GM18861 (cell line): ENCODE measurements at regions not wholly inside any gene's neighbourhood (a gene's known extent, or its start where the extent isn't known, plus 50 kb on each side); places are given as distances from the start of the nearest gene placed in this dataset.
A peak's percentile ranks its signal among the peaks of the same experiment; 100 is the strongest.
"Not testable (repeated sequence)": the region's sequence is repeated elsewhere in the genome, so short reads cannot be mapped to it uniquely, and the experiment has no call there.

Experiments
- ATAC-seq: cut with Tn5 transposase; IDR thresholded peaks from one replicate; pipeline ENCODE4 v1.9.1; 2021; ENCODE audit not compliant: unreplicated experiment

DNA sequence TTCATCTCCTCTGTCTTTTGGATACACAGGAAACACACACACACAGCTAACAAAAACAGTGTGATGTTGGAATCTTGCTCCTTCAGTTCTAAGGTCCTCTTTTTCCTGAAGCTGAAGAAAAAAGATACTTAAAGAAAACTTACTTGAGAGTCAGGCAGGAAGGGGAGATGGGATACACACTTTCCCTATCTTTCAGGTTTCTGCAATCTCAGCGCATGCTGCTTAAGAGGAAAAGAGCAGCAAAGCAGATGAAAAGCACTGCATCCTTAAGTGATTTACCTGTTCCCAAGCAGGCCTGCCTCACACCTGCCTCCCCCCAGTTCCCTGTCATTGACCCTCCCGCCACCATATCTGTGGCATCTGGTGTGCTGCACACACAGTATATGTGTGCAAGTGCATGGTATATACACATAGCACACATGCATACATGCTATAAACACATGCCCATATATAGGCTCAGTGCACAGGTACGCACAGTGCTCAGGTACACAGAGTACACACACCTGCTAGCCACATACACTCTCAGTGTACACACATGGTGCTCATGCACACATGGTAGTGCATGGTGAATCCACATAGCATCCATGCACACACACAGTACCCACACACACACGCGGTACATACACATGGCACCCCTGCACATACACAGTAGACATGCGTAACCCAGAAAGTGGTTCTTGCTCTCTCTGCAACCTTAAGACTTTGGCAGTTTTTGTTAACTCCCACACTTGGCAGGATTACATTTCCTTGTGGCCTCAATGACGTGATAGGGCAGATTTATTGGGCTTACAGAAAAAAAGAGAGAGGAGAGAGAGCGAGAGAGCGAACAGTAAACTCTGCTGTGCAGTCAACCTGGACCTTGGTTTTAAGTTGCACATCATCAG is 166.9 kb downstream of the TOMM20 start:
- ATAC-seq: peak; percentile 8

DNA sequence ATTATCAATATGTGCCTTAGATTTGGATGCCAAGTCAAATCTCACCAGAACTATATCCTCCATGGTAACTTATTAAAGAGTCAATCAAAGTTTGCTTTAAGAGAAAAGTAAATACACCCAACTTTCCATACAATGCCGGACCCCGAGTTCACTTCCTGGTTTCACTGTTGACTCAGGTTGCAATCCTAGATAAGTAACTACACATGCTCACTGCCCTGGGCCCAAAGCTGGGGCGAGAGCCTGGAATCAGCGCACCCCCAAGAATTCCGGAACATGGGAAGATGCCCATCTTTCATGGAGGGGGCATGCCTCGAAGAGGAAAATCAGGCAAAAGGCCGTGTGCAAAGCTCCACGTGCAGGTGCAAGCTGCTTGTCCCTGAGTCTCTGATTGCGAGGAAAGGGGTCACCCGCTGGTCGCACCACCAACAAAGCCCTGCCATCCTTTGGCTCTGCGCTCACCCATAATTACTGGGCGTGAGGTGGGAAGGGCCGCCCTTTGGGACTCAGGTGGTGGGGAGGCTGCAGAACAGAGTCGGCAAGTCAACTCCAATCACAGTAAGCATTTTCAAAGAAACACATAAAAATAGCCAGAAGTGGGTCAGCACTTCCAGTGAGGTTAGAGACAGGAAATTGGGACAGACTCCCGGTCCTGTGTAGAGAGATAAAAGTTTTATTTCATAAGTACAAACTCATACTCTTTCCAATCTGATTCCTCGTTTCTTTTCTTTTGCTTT is 167.7 kb downstream of the TOMM20 start:
- no peak for ATAC-seq

DNA sequence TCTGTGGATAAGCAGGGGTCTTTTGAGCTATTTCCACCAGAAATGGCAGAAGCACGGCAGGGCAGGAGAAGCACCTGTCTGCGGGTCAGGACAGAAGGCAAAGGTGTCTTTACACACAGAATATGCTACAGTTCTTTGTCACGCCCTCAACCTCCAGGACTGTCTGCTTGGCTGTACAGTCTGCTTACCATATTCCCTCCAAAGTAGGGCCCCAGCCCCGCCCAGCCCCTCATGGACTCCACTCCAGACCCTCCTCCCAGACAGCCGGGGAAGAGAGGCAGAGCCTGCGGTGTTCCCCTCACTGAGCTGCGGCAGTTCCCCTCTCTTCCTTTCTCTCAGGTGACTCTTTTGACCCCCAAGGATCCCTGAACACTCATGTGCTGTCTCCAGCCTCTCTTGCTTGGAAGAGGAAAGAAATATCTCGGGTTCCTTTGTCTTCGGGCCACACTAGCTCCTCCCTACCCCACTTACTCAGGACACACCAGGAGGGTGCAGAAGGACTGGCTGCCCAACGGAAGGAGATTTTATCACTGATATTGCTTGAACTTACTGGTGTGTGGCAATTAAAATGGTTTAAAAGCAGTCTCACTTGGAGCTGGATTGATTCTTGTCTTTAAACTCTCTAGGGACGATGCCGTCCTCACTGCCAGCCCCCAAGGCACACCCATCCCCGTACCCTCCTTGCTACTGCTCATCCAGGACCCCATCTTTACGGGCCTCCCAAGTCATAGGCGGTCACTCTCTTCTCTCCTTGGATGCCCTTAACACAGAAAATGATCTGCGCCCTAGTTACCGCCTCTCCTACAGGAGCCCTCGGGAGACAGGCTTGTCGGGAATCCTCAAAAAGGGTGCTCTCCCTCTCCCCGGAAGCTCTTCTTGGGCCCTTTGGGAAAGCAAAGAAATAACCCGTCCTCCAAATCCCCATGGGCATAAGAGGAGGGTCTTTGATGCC is 169.7 kb downstream of the TOMM20 start:
- ATAC-seq: no peak

DNA sequence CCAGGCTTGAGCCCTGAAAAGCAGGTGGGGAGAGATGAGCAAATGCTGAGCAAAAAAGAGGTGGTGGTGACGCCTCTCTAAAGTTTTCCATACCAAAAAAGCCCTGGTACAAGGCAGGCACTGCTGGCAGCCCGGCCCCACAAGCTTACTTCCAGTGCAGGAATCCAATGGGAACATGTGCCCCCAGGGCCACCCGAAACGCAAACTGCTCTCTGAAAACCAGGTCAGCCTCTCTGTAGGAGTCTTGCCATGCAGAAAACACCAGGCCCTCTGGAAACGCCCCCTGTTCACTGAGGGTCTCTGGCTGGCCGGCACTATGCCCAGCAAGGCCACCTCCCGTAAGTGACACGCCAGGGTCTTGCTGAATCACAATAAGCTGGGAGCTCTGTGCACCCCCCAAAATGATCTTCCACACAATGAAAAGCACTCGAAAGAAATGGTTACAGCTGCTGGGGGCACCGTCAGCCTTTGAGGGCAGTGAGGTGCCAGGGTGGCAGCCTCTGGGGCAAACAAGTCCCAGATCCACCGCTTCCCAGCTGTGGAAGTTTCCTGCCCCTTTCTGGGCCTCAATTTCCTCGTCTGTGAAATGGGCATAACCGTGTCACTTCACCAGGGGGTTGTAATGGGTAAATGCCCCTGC is 170.5 kb downstream of the TOMM20 start:
- no peak for ATAC-seq

DNA sequence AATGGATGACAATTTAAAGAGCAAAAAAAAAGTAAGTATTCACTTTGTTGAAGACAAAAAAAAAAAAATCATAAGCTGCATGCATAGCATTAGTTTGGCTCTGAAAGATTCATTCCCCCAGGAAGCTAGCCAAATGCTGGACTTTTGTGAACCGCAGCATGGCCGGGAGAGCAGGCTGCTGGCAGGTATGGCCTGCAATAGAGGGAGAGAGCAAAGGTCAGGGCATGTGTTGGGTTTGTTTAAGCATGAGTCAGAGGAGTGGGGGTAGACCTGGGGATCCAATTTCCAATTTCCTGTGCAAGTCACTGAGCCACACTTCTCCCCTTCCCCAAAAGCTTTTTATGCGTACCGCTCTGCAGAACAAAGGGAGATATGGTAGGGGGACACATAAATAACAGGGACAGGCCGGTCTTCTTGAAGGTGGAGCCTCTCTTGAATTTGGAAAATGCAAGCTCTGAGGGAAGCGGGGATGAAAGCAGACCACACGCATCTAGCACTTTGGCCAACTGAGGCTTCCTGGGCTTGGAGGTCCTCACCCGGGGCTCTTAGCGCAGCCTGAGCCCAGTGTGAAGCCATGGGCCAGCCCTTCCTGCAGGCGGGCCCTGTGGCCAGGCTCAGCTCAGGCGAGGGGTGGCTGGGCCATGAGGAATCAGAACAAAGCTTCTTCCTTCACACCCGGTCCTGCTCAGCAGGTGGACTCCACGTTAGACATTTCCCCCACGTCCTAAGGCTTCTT is 171.1 kb downstream of the TOMM20 start:
- no peak for ATAC-seq

DNA sequence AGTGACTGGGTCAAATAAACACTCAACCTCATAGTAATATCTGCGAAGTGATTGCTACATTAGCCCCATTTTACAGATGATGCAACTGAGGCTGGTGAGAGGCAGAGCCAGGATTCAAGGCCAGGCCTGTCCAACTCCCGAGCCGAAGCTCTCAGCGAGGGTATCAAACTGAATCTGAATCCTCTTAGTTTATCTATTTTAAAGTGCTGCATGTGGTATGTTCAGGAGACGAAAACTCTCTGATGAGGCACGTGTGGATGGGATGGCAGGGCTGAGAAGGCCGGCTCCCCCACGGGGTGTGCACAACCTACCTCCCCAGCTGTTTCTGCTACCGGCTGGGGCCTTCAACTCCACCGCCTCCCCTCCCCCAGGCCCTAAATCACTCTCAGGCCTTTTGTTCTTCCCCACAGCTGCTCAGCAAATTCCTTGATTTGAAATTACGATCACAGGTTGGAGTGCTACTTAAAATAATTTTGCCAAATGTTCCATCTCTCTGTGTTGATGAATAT is 171.8 kb downstream of the TOMM20 start:
- ATAC-seq: no peak

DNA sequence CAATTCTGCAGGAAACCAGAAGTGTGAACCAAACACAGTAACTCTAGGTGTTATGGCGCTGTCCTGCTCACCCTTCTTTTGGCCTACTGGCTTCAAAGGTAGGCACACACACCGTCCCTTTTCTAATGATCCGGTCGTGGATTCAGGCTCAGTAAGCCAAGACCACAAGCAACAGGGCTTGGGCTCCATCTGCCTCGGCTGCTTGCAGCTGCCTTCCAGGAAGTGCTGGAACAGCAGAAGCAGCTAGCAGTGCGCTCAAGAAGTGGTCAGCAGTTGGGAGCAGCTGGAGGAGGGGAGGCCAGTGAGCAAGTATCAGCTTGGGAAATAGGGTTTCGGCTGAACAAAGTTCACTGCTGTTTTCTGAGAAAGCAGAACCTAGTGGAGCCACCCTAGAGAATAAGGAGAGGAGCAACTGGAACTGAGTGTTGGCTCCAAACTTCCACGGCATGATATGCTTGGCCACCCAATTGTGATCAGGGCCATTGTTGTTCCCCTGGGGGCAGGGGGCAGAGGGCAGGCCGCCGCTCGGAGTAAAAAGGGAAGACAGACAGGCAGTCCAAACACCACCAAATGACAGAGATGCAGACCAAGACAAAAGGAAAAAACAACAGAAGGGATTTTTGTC is 173.4 kb downstream of the TOMM20 start:
- ATAC-seq: no peak

DNA sequence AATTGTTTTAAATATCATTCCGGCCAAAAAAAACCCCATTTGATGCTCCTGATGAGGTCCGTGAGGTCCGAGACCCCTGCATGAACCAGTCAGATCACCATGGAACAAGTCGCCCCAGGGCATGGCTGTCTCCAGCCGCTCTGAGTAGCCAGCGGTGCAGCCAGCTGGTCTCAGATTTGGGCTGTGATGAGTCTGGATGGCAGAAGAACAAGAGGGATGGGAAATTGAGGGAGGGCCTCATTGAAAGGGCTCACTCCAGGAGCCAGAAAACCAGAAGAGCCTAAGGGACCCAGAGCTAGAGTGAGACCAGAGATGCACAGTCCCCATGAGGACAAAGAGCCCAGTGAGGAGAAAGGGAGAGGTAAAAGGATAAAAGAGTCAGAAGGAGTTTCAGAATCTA is 174.0 kb downstream of the TOMM20 start:
- ATAC-seq: no peak

DNA sequence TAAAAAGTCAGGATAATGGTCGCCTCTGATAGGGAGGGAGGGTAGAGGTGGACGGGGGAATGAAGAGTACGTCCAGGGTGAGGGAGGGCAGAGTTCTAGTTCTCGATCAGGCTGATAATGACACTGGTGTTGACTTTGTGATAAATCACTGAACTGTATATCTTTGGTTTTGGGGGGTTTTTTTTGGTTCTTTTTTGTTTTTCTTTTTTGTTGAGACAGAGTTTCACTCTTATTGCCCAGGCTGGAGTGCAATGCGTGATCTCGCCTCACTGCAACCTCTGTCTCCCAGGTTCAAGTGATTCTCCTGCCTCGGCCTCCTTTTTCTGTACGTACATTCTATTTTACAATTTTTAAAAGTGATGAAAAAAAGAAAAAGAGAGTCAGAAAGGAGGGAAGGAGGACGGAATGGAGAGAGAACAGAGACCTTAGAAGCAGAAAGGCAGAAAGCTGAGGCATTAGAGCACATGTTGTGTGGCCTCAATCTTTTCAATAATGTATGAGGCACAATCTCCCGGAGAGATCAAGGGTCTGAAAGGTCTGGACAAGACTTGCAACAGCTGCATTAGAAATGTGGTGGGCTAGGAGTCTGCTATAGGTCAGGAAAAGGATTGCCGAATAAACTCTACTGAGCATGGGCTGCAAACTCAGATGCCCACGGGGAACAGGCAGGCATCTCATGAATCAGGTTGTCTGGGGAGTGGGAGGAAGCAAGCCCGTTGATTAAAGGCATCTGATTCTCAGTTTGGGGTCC is 174.8 kb downstream of the TOMM20 start:
- ATAC-seq: no peak

DNA sequence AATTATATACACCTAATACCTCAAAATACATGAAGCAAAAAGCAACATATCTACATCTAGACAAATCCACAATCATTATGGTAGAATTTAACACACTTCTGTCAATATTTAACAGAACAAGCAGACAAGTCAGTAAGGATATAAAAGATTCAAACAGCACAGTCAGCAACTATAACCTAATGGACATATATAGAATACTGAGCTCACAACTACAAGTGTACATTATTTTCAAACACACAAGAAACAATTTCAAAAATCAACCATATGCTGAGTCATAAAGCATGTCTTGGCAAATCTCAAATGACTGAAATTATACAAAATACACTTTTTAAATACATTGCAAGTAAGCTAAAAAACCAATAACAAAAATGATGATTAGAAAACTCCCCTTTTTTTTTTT is 178.0 kb downstream of the TOMM20 start:
- no peak for ATAC-seq

DNA sequence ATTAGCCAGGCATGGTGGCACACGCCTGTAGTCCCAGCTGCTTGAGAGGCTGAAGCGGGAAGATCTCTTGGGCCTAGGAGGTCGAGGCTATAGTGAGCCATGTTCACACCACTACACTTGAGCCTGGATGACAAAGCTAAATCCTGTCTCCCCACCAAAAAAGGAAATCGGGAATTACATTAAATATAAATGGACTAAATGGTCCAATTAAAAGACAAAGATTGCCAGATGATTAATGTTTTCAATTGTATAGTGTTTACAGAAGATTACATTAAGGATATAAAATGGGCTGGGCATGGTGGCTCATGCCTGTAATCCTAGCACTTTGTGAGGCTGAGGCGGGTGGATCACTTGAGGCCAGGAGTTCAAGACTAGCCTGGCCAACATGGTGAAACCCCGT is 179.1 kb downstream of the TOMM20 start:
- not testable (repeated sequence) for ATAC-seq

DNA sequence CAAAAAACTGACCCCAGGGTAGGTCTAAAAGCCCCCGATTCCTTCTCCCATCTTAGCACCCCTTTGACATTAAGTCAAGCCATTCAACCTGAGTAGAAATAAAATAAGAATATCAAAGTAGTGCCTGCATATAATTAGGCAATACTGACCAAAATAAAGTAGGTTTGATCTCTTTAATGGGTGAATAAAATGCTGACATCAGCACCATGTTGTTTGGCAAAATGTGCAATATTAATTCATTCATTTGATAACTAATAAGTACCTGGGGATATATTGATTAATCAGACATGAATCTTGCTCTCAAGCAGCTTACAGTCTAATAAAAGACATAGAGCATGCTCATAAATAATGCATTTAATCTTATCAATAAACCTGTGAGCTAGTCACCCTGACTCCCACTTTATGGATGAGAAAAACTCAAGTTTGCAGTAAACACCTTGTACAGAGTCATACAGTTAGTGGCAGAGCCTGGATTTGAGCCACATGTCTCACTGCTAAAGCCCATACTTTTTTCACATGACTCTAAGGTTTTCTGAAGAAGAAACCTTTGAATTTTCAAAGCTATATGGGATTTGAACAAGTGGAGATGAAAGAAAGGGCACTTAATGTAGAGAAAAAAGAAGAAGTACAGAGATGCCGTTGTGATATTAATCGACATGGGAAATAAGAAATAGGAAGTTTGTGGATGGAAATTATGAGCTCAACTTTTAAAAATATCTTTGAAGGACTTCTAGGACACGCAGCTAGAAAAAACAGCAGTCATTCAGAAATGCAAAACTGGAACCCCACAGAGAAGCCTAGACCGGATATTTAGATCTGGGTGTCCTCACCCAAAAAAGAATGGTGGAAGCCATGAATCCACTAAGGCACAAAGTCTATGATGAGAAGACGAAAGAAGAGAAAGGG is 183.9 kb downstream of the TOMM20 start:
- no peak for ATAC-seq

DNA sequence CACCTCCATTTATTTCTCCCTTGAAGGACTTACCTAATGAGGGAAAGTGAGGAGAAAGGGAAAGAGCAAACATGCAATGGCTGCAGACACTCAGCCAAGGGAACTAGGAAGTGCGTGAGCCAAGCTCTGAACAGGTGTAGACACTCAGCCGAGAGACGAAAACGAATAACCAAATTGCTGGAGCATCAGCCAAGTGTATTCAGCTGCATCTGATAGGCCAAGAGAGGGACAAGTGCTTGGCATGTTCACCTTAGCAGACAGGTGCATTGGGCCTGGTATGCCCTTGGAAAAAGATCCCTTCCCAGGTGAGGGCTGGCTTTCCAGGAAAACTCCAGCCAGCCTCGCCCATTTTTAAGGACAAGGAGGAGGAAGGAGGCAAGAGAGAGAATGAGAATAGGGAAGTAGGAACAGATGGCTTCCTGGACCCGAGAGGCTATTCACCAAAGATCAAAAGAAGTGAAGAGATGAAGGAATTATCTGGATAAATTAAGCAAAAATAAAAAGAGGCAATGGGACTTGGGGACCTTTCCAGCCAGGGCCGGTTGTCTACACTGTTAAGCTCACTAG is 184.7 kb downstream of the TOMM20 start:
- ATAC-seq: no peak

DNA sequence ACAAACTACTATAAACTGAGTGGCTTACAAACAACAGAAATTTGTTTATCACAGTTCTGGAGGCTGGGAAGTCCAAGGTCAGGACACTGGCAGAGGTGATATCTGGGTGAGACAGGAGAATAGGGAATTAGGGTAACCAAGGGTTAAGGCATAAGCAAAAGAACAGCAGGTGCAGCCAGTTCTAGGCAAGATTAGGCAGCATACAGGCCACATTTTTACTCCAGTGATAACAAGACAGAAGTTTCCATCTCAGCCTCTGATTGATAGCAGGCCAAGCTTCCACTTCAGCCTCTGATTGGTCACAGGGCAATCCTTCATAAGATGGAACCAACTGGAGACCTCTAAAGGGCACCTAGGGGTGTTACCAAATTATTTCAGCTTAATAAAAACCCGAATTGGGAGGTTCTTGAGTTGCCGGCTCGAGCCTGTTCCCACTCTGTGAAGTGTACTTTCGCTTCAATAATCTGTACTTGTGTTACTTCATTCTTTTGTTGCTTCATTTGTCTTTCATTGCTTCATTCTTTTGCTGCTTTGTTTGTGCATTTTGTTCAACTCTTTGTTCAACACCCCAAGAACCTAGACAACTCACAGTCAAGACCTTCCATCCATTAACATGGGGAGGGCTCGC is 185.6 kb downstream of the TOMM20 start:
- ATAC-seq: no peak

DNA sequence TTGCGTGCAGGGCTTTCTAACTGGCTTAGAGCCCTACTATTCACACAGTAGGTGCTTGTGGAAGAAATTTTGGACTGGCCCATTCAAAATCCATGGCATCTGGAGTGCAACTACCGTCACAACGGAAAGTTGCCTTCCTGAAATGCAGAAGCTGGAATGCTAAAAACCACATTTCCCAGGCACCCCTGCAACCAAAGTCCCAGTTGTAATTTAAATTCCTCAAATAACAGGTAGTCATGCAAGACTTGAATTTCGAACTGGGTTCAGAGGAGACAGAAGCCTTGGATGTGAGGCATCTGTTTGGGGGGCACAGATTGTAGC is 186.7 kb downstream of the TOMM20 start:
- ATAC-seq: no peak

DNA sequence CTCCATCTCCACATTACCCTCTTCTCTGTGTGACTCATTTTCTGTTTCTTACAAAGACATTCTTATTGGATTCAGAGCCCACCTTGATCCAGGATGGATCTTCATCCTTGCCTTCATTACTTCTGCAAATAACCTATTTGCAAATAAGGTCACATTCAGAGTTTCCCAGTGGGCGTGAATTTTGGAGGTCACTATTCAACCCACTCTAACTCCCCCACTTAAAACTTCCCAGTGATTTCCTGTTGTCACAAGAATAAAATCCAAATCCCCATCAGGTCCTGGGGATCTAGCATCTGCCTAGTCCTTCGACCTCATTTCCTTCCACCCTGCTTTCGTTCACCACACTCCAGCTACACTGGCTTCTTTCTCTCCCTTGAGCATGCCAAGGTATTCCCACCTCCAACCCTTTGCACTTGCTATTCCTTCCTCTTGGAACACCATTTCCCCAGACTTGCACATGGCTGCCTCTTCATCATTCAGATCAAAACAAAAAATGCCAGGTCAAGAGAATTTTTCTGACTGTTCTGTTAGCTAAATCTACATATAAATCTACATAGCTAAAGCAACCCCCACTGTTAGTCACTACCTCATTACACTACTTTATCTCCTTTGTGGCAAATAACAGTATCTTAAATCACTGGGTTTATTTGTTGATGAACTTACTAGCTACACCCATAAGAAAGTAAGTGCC is 187.2 kb downstream of the TOMM20 start:
- no peak for ATAC-seq
